GM19099 (cell line): ENCODE measurements at regions not wholly inside any gene's neighbourhood (a gene's known extent, or its start where the extent isn't known, plus 50 kb on each side); places are given as distances from the start of the nearest gene placed in this dataset.

Experiments
- POLR2A ChIP-seq: IDR thresholded peaks from 3 replicates; pipeline ENCODE4 v1.6.1; 2011; ENCODE audit warnings: low read depth; ENCODE audit not compliant: insufficient read length; ENCODE audit errors: extremely low read depth

GRCh38 chr14:71354801-71355200 lies 447.5 kb downstream of the PCNX1 start:
- TF ChIP-seq POLR2A: no peak

- no peak for TF ChIP-seq POLR2A
Measured at GRCh38 chr14:71355324-71356201, 448.3 kb downstream of the PCNX1 start.

- TF ChIP-seq POLR2A: no peak
Measured at GRCh38 chr14:71358209-71358931, 451.1 kb downstream of the PCNX1 start.

GRCh38 chr14:71359823-71360222 lies 452.6 kb downstream of the PCNX1 start:
- TF ChIP-seq POLR2A: no peak

GRCh38 chr14:71361336-71361735 lies 454.1 kb downstream of the PCNX1 start:
- no peak for TF ChIP-seq POLR2A

GRCh38 chr14:71361874-71362273 lies 454.6 kb downstream of the PCNX1 start:
- TF ChIP-seq POLR2A: no peak

GRCh38 chr14:71362282-71362681 lies 455.0 kb downstream of the PCNX1 start:
- TF ChIP-seq POLR2A: no peak

- no peak for TF ChIP-seq POLR2A
Measured at GRCh38 chr14:71362920-71363584, 455.8 kb downstream of the PCNX1 start.

- TF ChIP-seq POLR2A: no peak
Measured at GRCh38 chr14:71363946-71364925, 457.0 kb downstream of the PCNX1 start.

- no peak for TF ChIP-seq POLR2A
Measured at GRCh38 chr14:71365361-71365760, 458.1 kb downstream of the PCNX1 start.

GRCh38 chr14:71366861-71367260 lies 459.6 kb downstream of the PCNX1 start:
- TF ChIP-seq POLR2A: no peak

GRCh38 chr14:71371711-71372396 lies 464.6 kb downstream of the PCNX1 start:
- no peak for TF ChIP-seq POLR2A

- no peak for TF ChIP-seq POLR2A
Measured at GRCh38 chr14:71372411-71372838, 465.2 kb downstream of the PCNX1 start.

GRCh38 chr14:71373773-71374172 lies 466.5 kb downstream of the PCNX1 start:
- TF ChIP-seq POLR2A: no peak
